Thoracic aorta (tissue), 2 donors: ENCODE measurements at regions not wholly inside any gene's neighbourhood (a gene's known extent, or its start where the extent isn't known, plus 50 kb on each side); places are given as distances from the start of the nearest gene placed in this dataset.

Experiments
- ATAC-seq: fragments of 150-250 bp; one replicate; pipeline ENCODE4 v1.8.0; 2017; ENCODE audit warnings: low read depth; ENCODE audit not compliant: insufficient number of reproducible peaks, low FRiP score
- DNase-seq: peaks from one replicate; pipeline ENCODE4 v3.0.0-alpha.2; 2020; ENCODE audit warnings: low spot score
- H3K27ac ChIP-seq, 2 donors: fragments of 200-600 bp; sonication (generic); 1 replicate in 1 of 2; 2 replicates in 1 of 2; pipeline ENCODE4 v1.5.1; 2016; ENCODE audit warnings: mild to moderate bottlenecking in 2 of 2, moderate library complexity in 2 of 2
- H3K27me3 ChIP-seq: fragments of 200-600 bp; sonication (generic); replicated peaks from 2 replicates; pipeline ENCODE4 v1.6.0; 2016; ENCODE audit warnings: mild to moderate bottlenecking; ENCODE audit not compliant: insufficient read depth
- H3K36me3 ChIP-seq: fragments of 200-600 bp; sonication (generic); one replicate; pipeline ENCODE4 v1.5.1; 2016
- H3K4me1 ChIP-seq, 2 donors: fragments of 200-600 bp; sonication (generic); 1 replicate in 1 of 2; 2 replicates in 1 of 2; pipeline versions ENCODE4 v1.5.1 to v1.6.0; 2016; ENCODE audit warnings: low read depth in 2 of 2, mild to moderate bottlenecking in 1 of 2; ENCODE audit not compliant: control insufficient read depth in 1 of 2
- H3K4me3 ChIP-seq: fragments of 200-600 bp; sonication (generic); 2 replicates; pipeline ENCODE4 v1.5.1; 2016; ENCODE audit warnings: mild to moderate bottlenecking
- H3K9me3 ChIP-seq: fragments of 200-600 bp; sonication (generic); 2 replicates; pipeline ENCODE4 v1.5.1; 2016
- TF ChIP-seq, protein P1 (sequence below): fragments of 200-600 bp; sonication (generic); IDR thresholded peaks from one replicate; pipeline ENCODE4 v1.5.1; 2019; ENCODE audit warnings: antibody characterized with exemption

- no peak for DNase-seq
- H3K27me3 ChIP-seq = no peaks in the 10 kb centered on the region
- H3K4me3 ChIP-seq = no peak overlapping the region
- H3K36me3 ChIP-seq = no peaks in the 10 kb centered on the region
- H3K27ac ChIP-seq = no peak overlapping the region
- no peaks in the 10 kb centered on the region for H3K9me3 ChIP-seq
- no peaks in the 10 kb centered on the region for H3K4me1 ChIP-seq
- no peak for ATAC-seq
- TF ChIP-seq, protein P1, sequence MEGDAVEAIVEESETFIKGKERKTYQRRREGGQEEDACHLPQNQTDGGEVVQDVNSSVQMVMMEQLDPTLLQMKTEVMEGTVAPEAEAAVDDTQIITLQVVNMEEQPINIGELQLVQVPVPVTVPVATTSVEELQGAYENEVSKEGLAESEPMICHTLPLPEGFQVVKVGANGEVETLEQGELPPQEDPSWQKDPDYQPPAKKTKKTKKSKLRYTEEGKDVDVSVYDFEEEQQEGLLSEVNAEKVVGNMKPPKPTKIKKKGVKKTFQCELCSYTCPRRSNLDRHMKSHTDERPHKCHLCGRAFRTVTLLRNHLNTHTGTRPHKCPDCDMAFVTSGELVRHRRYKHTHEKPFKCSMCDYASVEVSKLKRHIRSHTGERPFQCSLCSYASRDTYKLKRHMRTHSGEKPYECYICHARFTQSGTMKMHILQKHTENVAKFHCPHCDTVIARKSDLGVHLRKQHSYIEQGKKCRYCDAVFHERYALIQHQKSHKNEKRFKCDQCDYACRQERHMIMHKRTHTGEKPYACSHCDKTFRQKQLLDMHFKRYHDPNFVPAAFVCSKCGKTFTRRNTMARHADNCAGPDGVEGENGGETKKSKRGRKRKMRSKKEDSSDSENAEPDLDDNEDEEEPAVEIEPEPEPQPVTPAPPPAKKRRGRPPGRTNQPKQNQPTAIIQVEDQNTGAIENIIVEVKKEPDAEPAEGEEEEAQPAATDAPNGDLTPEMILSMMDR = no peak
Observed at GRCh38 chr20:52270001-52270606, 78.5 kb upstream of the ZFP64 start.

- no peak overlapping the region for H3K27ac ChIP-seq
- no peak overlapping the region for H3K4me3 ChIP-seq
- TF ChIP-seq, protein P1 = no peak
- DNase-seq (no peak), ATAC-seq (no peak)
- H3K9me3 ChIP-seq = no peaks in the 10 kb centered on the region
- no peaks in the 10 kb centered on the region for H3K27me3 ChIP-seq
- no peaks in the 10 kb centered on the region for H3K4me1 ChIP-seq
- H3K36me3 ChIP-seq = no peaks in the 10 kb centered on the region
Observed at GRCh38 chr20:52269321-52269720, 77.7 kb upstream of the ZFP64 start.

DNA sequence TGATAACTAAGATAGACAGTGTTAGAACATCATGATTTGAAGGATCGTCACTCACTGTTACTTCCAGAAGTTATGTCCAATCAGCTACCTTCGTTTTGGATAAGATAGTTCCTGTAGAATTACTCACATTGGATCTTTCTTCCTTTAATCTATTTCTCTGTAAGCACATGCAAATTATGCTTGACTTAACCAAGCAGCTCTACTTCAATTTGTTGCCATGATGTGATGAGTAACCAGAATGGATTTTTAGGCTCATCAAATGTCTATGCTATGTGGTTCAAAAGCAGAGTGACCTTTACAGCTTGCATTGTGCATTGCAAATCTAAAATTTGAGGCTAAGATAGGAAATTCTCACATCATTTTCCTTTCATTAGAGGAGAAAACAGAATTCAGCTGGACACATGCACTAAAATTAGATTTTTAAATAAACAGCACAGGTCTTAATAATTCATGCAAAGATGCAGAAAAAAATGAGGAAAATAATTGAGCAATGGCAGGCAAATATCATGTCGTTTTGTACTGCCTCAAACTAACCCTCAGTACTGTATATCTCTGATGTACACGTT lies 76.7 kb upstream of the ZFP64 start:
- no peak for ATAC-seq
- no peaks in the 10 kb centered on the region for H3K4me1 ChIP-seq
- H3K9me3 ChIP-seq = no peaks in the 10 kb centered on the region
- TF ChIP-seq, protein P1 = no peak
- no peak for DNase-seq
- no peak overlapping the region for H3K27ac ChIP-seq
- no peaks in the 10 kb centered on the region for H3K36me3 ChIP-seq
- H3K4me3 ChIP-seq = no peak overlapping the region
- no peaks in the 10 kb centered on the region for H3K27me3 ChIP-seq

DNA sequence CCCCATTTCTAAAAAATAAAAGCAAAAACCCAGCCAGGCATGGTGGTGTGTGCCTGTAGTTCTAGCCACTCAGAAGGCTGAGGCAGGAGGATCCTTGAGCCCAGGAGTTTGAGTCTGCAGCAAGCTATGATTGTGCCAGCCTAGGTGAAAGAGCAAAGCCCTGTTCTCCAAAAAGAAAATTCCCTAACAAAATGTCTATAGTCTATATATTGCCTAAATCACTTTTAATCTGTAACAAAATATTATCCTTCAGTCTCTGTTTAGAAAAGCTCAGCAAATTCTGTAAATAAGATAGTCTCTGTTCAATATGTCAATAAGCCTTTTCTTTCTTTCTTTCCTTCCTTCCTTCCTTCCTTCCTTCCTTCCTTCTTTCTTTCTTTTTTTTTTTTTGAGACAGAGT lies 75.8 kb upstream of the ZFP64 start:
- Histone ChIP-seq H3K27ac (no peak overlapping the region), H3K36me3 (no peaks in the 10 kb centered on the region), H3K9me3 (no peaks in the 10 kb centered on the region), H3K4me3 (no peak overlapping the region), H3K4me1 (no peaks in the 10 kb centered on the region), H3K27me3 (no peaks in the 10 kb centered on the region)
- ATAC-seq = no peak
- TF ChIP-seq, protein P1 = no peak
- no peak for DNase-seq

GRCh38 chr20:52263757-52264156 lies 72.2 kb upstream of the ZFP64 start:
- TF ChIP-seq, protein P1 = no peak
- DNase-seq = no peak
- no peaks in the 10 kb centered on the region for H3K4me1 ChIP-seq
- no peak overlapping the region for H3K27ac ChIP-seq
- H3K4me3 ChIP-seq = no peak overlapping the region
- H3K9me3 ChIP-seq = no peaks in the 10 kb centered on the region
- ATAC-seq = no peak
- H3K27me3 ChIP-seq = no peaks in the 10 kb centered on the region
- no peaks in the 10 kb centered on the region for H3K36me3 ChIP-seq
